Renal cortex interstitium (tissue), 11 donors: ENCODE measurements at regions not wholly inside any gene's neighbourhood (a gene's known extent, or its start where the extent isn't known, plus 50 kb on each side); places are given as distances from the start of the nearest gene placed in this dataset.
"Not testable (repeated sequence)": the region's sequence is repeated elsewhere in the genome, so short reads cannot be mapped to it uniquely, and the experiment has no call there.

ENCODE experiments used
- DNase-seq, 11 donors: peaks; one replicate each; pipeline ENCODE4 v3.0.0-alpha.2; 2013; ENCODE audit warnings: low read depth in 9 of 11, low spot score in 4 of 11; ENCODE audit errors: extremely low read depth in 1 of 11

GRCh38 chr4:114034189-114034588 lies 54.7 kb upstream of the ARSJ start:
- DNase-seq: no peak

- DNase-seq: no peak
These were observed 57.0 kb upstream of the ARSJ start for GRCh38 chr4:114036426-114036825.

- DNase-seq: no peak
These were observed 57.4 kb upstream of the ARSJ start for GRCh38 chr4:114036864-114037263.

- DNase-seq: no peak
These were observed 58.5 kb upstream of the ARSJ start for GRCh38 chr4:114037988-114038387.

GRCh38 chr4:114038762-114039387 lies 59.4 kb upstream of the ARSJ start:
- no peak for DNase-seq

GRCh38 chr4:114040319-114041116 lies 61.1 kb upstream of the ARSJ start:
- no peak for DNase-seq

- DNase-seq: no peak
These were observed 61.6 kb upstream of the ARSJ start for GRCh38 chr4:114041117-114041475.

GRCh38 chr4:114043116-114043515 lies 63.7 kb upstream of the ARSJ start:
- DNase-seq: no peak

GRCh38 chr4:114044351-114044750 lies 64.9 kb upstream of the ARSJ start:
- not testable (repeated sequence) for DNase-seq

- DNase-seq: no peak
These were observed 66.9 kb upstream of the ARSJ start for GRCh38 chr4:114046331-114046730.

GRCh38 chr4:114048154-114048553 lies 68.7 kb upstream of the ARSJ start:
- not testable (repeated sequence) for DNase-seq

- no peak for DNase-seq
These were observed 72.8 kb upstream of the ARSJ start for GRCh38 chr4:114052227-114052626.

- no peak for DNase-seq
These were observed 77.2 kb upstream of the ARSJ start for GRCh38 chr4:114056599-114056998.

- no peak for DNase-seq
These were observed 78.3 kb upstream of the ARSJ start for GRCh38 chr4:114057746-114058145.

GRCh38 chr4:114062499-114062898 lies 83.1 kb upstream of the ARSJ start:
- no peak for DNase-seq

- DNase-seq: no peak
These were observed 93.3 kb upstream of the ARSJ start for GRCh38 chr4:114072781-114073180.

- DNase-seq: no peak
These were observed 97.6 kb upstream of the ARSJ start for GRCh38 chr4:114076899-114077570.

- DNase-seq: no peak
These were observed 98.2 kb upstream of the ARSJ start for GRCh38 chr4:114077610-114078009.

GRCh38 chr4:114078636-114079035 lies 99.2 kb upstream of the ARSJ start:
- no peak for DNase-seq

- no peak for DNase-seq
These were observed 102.3 kb upstream of the ARSJ start for GRCh38 chr4:114081783-114082182.
